A549 (cell line): ENCODE measurements at regions not wholly inside any gene's neighbourhood (a gene's known extent, or its start where the extent isn't known, plus 50 kb on each side); places are given as distances from the start of the nearest gene placed in this dataset.

Experiments used
- ATAC-seq, 2 experiments: fragments of 200-7000 bp in 1 of 2; fragments of >200 bp in 1 of 2; cut with Nextera tagmentation in 1 of 2; cut with Tn5 transposase in 1 of 2; 3 replicates each; pipeline versions ENCODE4 v1.8.0 to v1.9.1; 2018 to 2020; ENCODE audit warnings: mild to moderate bottlenecking in 1 of 2, moderate library complexity in 1 of 2
- CTCF ChIA-PET: fragments of 300-600 bp; sonication (Branson Sonifier 250); formaldehyde crosslinking; extraction: SDS; loops from one replicate; lab custom pipeline; 2021; ENCODE audit warnings: antibody characterized with exemption, inconsistent platforms; lab: Yijun Ruan, JAX
- POLR2A ChIA-PET: fragments of 350-600 bp; formaldehyde crosslinking; extraction: SDS; loops from one replicate; lab custom pipeline; 2021; ENCODE audit warnings: antibody characterized with exemption, inconsistent platforms; lab: Yijun Ruan, JAX
- DNase-seq, 2 experiments: peaks; one replicate each; pipeline versions ENCODE4 v3.0.0 to v3.0.0-alpha.2; 2011 to 2016; ENCODE audit warnings: low read depth in 1 of 2, low spot score in 1 of 2
- FAIRE-seq: peaks from 2 replicates; lab custom pipeline; 2011; peaks lifted over from hg19 to GRCh38; lab: Jason Lieb, UNC
- H3K27ac ChIP-seq, 2 experiments: fragments of >200 bp; sonication (Bioruptor Twin); formaldehyde crosslinking; 3 replicates each; pipeline ENCODE4 v1.5.1; 2016 to 2017
- H3K4me1 ChIP-seq: fragments of >200 bp; sonication (Bioruptor Twin); formaldehyde crosslinking; 3 replicates; pipeline ENCODE4 v1.6.1; 2016
- H3K4me2 ChIP-seq: fragments of >200 bp; sonication (Bioruptor Twin); formaldehyde crosslinking; 3 replicates; pipeline ENCODE4 v1.6.1; 2016
- H3K4me3 ChIP-seq: fragments of >200 bp; sonication (Bioruptor Twin); formaldehyde crosslinking; 3 replicates; pipeline ENCODE4 v1.5.1; 2016
- H3K9me3 ChIP-seq: fragments of >200 bp; sonication (Bioruptor Twin); formaldehyde crosslinking; 3 replicates; pipeline ENCODE4 v1.6.1; 2016
- CBX2 ChIP-seq: fragments of 200-600 bp; sonication (generic); IDR thresholded peaks from 2 replicates; pipeline ENCODE4 v1.6.1; 2016; ENCODE audit warnings: low read depth, mild to moderate bottlenecking, borderline replicate concordance
- E2F6 ChIP-seq: IDR thresholded peaks from 2 replicates; pipeline ENCODE4 v1.6.1; 2012; ENCODE audit warnings: low read depth, borderline replicate concordance
- EHF ChIP-seq: fragments of 250-450 bp; sonication (Bioruptor Pico); IDR thresholded peaks from 2 replicates; pipeline ENCODE4 v1.5.0; 2020; ENCODE audit warnings: mild to moderate bottlenecking
- ELK1 ChIP-seq: fragments of 150-350 bp; IDR thresholded peaks from 2 replicates; pipeline ENCODE4 v1.6.1; 2014; ENCODE audit warnings: low read depth, mild to moderate bottlenecking, low read length
- EP300 ChIP-seq, 2 experiments: fragments of >200 bp; sonication (Bioruptor Twin); formaldehyde crosslinking; IDR thresholded peaks; 2 replicates in 1 of 2; 3 replicates in 1 of 2; pipeline ENCODE4 v1.6.1; 2016 to 2017
- FOSB ChIP-seq: fragments of 250-450 bp; sonication (Bioruptor Pico); IDR thresholded peaks from 2 replicates; pipeline ENCODE4 v1.5.0; 2020; ENCODE audit warnings: mild to moderate bottlenecking, moderate library complexity
- HEYL ChIP-seq: fragments of 250-450 bp; sonication (Bioruptor Pico); IDR thresholded peaks from 2 replicates; pipeline ENCODE4 v1.8.0; 2021; ENCODE audit warnings: mild to moderate bottlenecking, moderate library complexity
- HMGXB4 ChIP-seq: fragments of 250-450 bp; sonication (Bioruptor Pico); IDR thresholded peaks from 2 replicates; pipeline ENCODE4 v1.5.0; 2021; ENCODE audit warnings: mild to moderate bottlenecking, moderate library complexity, borderline replicate concordance
- HOXB5 ChIP-seq: fragments of 250-450 bp; sonication (Bioruptor Pico); IDR thresholded peaks from 2 replicates; pipeline ENCODE4 v1.5.0; 2020; ENCODE audit warnings: mild to moderate bottlenecking, moderate library complexity
- JUN ChIP-seq, 2 experiments: fragments of >200 bp; sonication (Bioruptor Twin); formaldehyde crosslinking; IDR thresholded peaks; 2 replicates in 1 of 2; 3 replicates in 1 of 2; pipeline ENCODE4 v1.6.1; 2016 to 2017
- KDM1A ChIP-seq: fragments of 200-600 bp; sonication (generic); IDR thresholded peaks from 2 replicates; pipeline ENCODE4 v1.6.1; 2016; ENCODE audit warnings: low read depth, mild to moderate bottlenecking
- MAFK ChIP-seq: fragments of 450-650 bp; IDR thresholded peaks from 2 replicates; pipeline ENCODE4 v1.6.1; 2014; ENCODE audit not compliant: partially characterized antibody
- MAZ ChIP-seq: fragments of 150-350 bp; IDR thresholded peaks from 2 replicates; pipeline ENCODE4 v1.6.1; 2014; ENCODE audit warnings: antibody characterized with exemption, low read depth, low read length, borderline replicate concordance
- NFE2L2 ChIP-seq: fragments of 150-350 bp; conservative IDR thresholded peaks from 2 replicates; pipeline ENCODE4 v1.6.1; 2014; ENCODE audit warnings: low read length
- PBX3 ChIP-seq: IDR thresholded peaks from 2 replicates; pipeline ENCODE4 v1.6.1; 2012
- PHF8 ChIP-seq: fragments of 200-600 bp; sonication (generic); IDR thresholded peaks from 2 replicates; pipeline ENCODE4 v1.6.1; 2016; ENCODE audit warnings: low read depth, mild to moderate bottlenecking, antibody characterized with exemption, moderate library complexity, borderline replicate concordance
- POLR2A ChIP-seq: IDR thresholded peaks from 2 replicates; pipeline ENCODE4 v1.6.1; 2012; ENCODE audit warnings: mild to moderate bottlenecking, low read length
- POLR2AphosphoS2 ChIP-seq: conservative IDR thresholded peaks from 2 replicates; pipeline ENCODE4 v1.6.1; 2012; ENCODE audit warnings: low read length, improper control_type of control experiment, inconsistent platforms
- RCOR1 ChIP-seq: fragments of 150-350 bp; IDR thresholded peaks from 2 replicates; pipeline ENCODE4 v1.6.1; 2014; ENCODE audit warnings: antibody characterized with exemption, low read length, low read depth
- RFX5 ChIP-seq: fragments of 450-650 bp; IDR thresholded peaks from 2 replicates; pipeline ENCODE4 v1.7.1; 2014; ENCODE audit warnings: antibody characterized with exemption, mild to moderate bottlenecking, moderate library complexity
- TFCP2L1 ChIP-seq: fragments of 250-450 bp; sonication (Bioruptor Pico); IDR thresholded peaks from 2 replicates; pipeline ENCODE4 v1.5.0; 2021; ENCODE audit warnings: mild to moderate bottlenecking
- TP53 ChIP-seq: fragments of 250-450 bp; sonication (Bioruptor Pico); IDR thresholded peaks from 2 replicates; pipeline ENCODE4 v1.5.0; 2021; ENCODE audit warnings: mild to moderate bottlenecking, moderate library complexity
- ZC3H11A ChIP-seq: fragments of 450-650 bp; IDR thresholded peaks from 2 replicates; pipeline ENCODE4 v1.6.1; 2014; ENCODE audit warnings: antibody characterized with exemption, mild to moderate bottlenecking
- ZNF302 ChIP-seq: fragments of 250-450 bp; sonication (Bioruptor Pico); IDR thresholded peaks from 2 replicates; pipeline ENCODE4 v1.9.0; 2021; ENCODE audit warnings: inconsistent platforms, mild to moderate bottlenecking, moderate library complexity
- WGBS: methylation state at CpG from one replicate; pipeline ENCODE4 v1.1.6; 2017; ENCODE audit errors: missing lambda C conversion rate; 5-methylcytosine and 5-hydroxymethylcytosine counted together
- TF ChIP-seq, protein P1 (sequence below): fragments of >200 bp; sonication (Bioruptor Twin); formaldehyde crosslinking; IDR thresholded peaks from 2 replicates; pipeline ENCODE4 v1.6.1; 2016
- TF ChIP-seq, protein P2 (sequence below): IDR thresholded peaks from 2 replicates; pipeline ENCODE4 v1.6.1; 2012
- TF ChIP-seq, protein P3 (sequence below): fragments of 200-600 bp; sonication (generic); IDR thresholded peaks from 2 replicates; pipeline ENCODE4 v1.6.1; 2016; ENCODE audit warnings: antibody characterized with exemption, mild to moderate bottlenecking, moderate library complexity

DNA sequence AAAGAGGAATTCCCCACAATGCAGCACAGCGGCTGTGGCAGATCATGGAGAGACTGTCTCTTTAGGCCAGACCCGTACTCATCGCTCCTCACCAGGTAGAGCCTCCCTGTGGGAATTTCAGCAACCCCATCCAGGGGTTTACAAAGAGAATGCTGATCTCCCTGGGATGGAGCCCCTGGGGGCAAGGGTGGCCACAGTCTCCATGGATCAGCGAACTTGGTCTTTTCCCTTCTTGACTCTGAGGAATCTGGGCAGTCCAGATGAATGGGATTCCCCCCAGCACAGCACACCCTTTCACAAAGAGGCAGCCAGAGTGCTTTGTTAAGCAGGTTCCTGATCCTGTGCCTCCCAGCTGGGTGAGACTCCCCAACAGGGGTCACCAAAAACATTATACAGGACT lies 108.7 kb upstream of the RGMB start (continued):
- TF ChIP-seq HMGXB4 (CRISPR knock-in tag): no peak
- TF ChIP-seq JUN (IDR thresholded peaks at IDR 0.05): no peak
- TF ChIP-seq TFCP2L1 (CRISPR knock-in tag): no peak
- TF ChIP-seq EHF: no peak
- no peak for TF ChIP-seq ZC3H11A
- no peak for TF ChIP-seq MAFK
- no peak for TF ChIP-seq KDM1A

GRCh38 chr5:98679963-98680362 lies 93.5 kb upstream of the RGMB start:
- CTCF ChIA-PET: no interaction called here
- H3K4me1 ChIP-seq: no peaks in the 10 kb centered on the region
- no peak for FAIRE-seq
- TF ChIP-seq HMGXB4 (CRISPR knock-in tag) (no peak), JUN (IDR thresholded peaks at IDR 0.05) (no peak), MAZ (no peak), EP300 (IDR thresholded peaks at IDR 0.05) (no peak), PHF8 (no peak)
- TF ChIP-seq, protein P1, sequence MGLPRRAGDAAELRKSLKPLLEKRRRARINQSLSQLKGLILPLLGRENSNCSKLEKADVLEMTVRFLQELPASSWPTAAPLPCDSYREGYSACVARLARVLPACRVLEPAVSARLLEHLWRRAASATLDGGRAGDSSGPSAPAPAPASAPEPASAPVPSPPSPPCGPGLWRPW: no peak
- POLR2A ChIA-PET: no interaction called here
- no peak overlapping the region for H3K4me2 ChIP-seq
- no peak overlapping the region for H3K4me3 ChIP-seq
- no peak for DNase-seq
- no peaks in the 10 kb centered on the region for H3K9me3 ChIP-seq
- 24% methylated on average over 4 of the region's 4 CpGs for WGBS
- no peak for ATAC-seq
- H3K27ac ChIP-seq: no peak overlapping the region

DNA sequence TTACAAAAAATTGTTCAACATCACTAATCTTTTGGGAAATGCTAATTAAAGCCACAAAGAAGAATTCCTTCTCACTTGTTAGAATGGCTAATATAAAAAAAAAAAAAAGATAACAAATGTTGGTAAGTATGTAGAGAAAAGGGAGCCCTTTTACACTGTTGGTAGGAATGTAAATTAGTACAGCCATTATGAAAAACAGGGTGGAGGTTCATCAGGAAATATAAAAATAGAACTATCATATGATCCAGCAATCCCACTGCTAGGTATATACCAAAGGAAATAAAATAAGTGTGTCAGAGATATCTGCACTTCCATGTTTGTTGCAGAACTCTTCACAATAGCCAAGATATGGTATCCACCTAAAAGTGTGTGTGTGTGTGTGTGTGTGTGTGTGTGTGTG lies 83.5 kb upstream of the RGMB start:
- Histone ChIP-seq H3K4me3 (no peak overlapping the region), H3K4me1 (no peaks in the 10 kb centered on the region), H3K4me2 (no peak overlapping the region), H3K9me3 (no peaks in the 10 kb centered on the region; the same call in 2 of the 3 replicates), H3K27ac (no peak overlapping the region)
- ChIA-PET POLR2A (no interaction called here), CTCF (no interaction called here)
- DNase-seq (no peak), ATAC-seq (no peak), FAIRE-seq (no peak)
- TF ChIP-seq POLR2AphosphoS2 (no peak), E2F6 (no peak), ZNF302 (CRISPR knock-in tag) (no peak), PBX3 (no peak), RCOR1 (no peak), CBX2 (no peak), TP53 (no peak), ELK1 (no peak), HOXB5 (CRISPR knock-in tag) (no peak), FOSB (no peak), ZC3H11A (no peak), HEYL (no peak), EP300 (IDR thresholded peaks at IDR 0.05) (no peak), RFX5 (no peak), NFE2L2 (no peak), POLR2A (no peak)
- TF ChIP-seq, protein P2, sequence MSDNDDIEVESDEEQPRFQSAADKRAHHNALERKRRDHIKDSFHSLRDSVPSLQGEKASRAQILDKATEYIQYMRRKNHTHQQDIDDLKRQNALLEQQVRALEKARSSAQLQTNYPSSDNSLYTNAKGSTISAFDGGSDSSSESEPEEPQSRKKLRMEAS: no peak
- TF ChIP-seq, protein P3, sequence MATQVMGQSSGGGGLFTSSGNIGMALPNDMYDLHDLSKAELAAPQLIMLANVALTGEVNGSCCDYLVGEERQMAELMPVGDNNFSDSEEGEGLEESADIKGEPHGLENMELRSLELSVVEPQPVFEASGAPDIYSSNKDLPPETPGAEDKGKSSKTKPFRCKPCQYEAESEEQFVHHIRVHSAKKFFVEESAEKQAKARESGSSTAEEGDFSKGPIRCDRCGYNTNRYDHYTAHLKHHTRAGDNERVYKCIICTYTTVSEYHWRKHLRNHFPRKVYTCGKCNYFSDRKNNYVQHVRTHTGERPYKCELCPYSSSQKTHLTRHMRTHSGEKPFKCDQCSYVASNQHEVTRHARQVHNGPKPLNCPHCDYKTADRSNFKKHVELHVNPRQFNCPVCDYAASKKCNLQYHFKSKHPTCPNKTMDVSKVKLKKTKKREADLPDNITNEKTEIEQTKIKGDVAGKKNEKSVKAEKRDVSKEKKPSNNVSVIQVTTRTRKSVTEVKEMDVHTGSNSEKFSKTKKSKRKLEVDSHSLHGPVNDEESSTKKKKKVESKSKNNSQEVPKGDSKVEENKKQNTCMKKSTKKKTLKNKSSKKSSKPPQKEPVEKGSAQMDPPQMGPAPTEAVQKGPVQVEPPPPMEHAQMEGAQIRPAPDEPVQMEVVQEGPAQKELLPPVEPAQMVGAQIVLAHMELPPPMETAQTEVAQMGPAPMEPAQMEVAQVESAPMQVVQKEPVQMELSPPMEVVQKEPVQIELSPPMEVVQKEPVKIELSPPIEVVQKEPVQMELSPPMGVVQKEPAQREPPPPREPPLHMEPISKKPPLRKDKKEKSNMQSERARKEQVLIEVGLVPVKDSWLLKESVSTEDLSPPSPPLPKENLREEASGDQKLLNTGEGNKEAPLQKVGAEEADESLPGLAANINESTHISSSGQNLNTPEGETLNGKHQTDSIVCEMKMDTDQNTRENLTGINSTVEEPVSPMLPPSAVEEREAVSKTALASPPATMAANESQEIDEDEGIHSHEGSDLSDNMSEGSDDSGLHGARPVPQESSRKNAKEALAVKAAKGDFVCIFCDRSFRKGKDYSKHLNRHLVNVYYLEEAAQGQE: no peak
